Neural crest cell (in vitro differentiated cells): ENCODE measurements at regions not wholly inside any gene's neighbourhood (a gene's known extent, or its start where the extent isn't known, plus 50 kb on each side); places are given as distances from the start of the nearest gene placed in this dataset.

Source experiments
- DNase-seq: peaks from one replicate; pipeline ENCODE4 v3.0.0; 2021; ENCODE audit warnings: low read depth, mixed read lengths, low spot score
- H3K27ac Mint-ChIP-seq: one replicate; pipeline ENCODE4 v1.8.0; 2021; ENCODE audit warnings: mild to moderate bottlenecking, mixed read lengths; ENCODE audit not compliant: unreplicated experiment
- H3K27me3 Mint-ChIP-seq: 2 replicates; pipeline ENCODE4 v1.8.0; 2021; ENCODE audit warnings: low read depth, mild to moderate bottlenecking, mixed read lengths
- H3K36me3 Mint-ChIP-seq: 2 replicates; pipeline ENCODE4 v1.8.0; 2021; ENCODE audit warnings: low read depth, mild to moderate bottlenecking, mixed read lengths
- H3K4me1 Mint-ChIP-seq: 2 replicates; pipeline ENCODE4 v1.8.0; 2021; ENCODE audit warnings: mixed read lengths
- H3K4me3 Mint-ChIP-seq: one replicate; pipeline ENCODE4 v1.8.0; 2021; ENCODE audit warnings: mild to moderate bottlenecking, mixed read lengths
- H3K9me3 Mint-ChIP-seq: 2 replicates; pipeline ENCODE4 v1.8.0; 2021; ENCODE audit warnings: mixed read lengths
- TF ChIP-seq, protein P1 (sequence below): fragments of 200-600 bp; sonication (generic); conservative IDR thresholded peaks from 2 replicates; pipeline ENCODE4 v1.5.0; 2021; ENCODE audit warnings: antibody characterized with exemption, mild to moderate bottlenecking

DNA sequence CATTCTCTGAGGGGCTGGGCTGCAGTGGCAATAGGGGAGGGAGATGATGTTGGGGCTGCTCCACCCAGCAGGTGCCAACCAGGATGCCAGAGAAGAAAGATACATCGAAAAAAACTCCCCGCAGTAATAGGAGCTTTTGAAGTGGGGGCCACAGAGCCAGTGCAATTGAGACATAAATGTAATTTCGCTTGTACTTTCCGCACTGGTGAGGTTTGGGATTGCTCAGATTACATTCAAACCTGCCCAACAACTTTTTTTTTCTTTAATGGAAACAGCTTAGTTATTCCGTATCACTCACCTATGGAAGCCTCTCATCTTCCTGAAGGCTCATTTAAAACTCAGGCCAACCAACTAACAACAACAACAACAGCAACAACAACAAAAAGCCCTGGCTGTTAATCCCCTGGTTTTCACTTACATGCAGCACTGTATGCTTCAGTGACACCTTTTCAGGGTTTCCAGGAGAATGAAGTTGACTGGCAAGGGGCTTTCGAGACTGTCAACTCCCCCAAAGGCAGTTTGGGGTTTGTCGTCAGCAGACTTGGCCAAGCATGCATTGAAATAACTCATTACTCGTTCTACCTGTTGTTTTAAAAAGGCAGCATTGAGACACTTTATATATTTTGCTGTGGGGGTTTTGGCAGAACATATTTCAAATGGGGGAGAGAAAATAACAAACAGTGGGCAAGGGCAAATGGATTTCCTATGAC lies 163.8 kb downstream of the EBLN2 start:
- Mint-ChIP-seq H3K4me3 (no peak overlapping the region), H3K9me3 (no peaks in the 10 kb centered on the region), H3K27ac (peak overlapping the region; percentile 45), H3K4me1 (peaks cover 35% of the 10 kb centered on the region), H3K27me3 (peaks cover 2% of the 10 kb centered on the region), H3K36me3 (no peaks in the 10 kb centered on the region)
- no peak for DNase-seq
- TF ChIP-seq, protein P1, sequence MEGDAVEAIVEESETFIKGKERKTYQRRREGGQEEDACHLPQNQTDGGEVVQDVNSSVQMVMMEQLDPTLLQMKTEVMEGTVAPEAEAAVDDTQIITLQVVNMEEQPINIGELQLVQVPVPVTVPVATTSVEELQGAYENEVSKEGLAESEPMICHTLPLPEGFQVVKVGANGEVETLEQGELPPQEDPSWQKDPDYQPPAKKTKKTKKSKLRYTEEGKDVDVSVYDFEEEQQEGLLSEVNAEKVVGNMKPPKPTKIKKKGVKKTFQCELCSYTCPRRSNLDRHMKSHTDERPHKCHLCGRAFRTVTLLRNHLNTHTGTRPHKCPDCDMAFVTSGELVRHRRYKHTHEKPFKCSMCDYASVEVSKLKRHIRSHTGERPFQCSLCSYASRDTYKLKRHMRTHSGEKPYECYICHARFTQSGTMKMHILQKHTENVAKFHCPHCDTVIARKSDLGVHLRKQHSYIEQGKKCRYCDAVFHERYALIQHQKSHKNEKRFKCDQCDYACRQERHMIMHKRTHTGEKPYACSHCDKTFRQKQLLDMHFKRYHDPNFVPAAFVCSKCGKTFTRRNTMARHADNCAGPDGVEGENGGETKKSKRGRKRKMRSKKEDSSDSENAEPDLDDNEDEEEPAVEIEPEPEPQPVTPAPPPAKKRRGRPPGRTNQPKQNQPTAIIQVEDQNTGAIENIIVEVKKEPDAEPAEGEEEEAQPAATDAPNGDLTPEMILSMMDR: no peak

DNA sequence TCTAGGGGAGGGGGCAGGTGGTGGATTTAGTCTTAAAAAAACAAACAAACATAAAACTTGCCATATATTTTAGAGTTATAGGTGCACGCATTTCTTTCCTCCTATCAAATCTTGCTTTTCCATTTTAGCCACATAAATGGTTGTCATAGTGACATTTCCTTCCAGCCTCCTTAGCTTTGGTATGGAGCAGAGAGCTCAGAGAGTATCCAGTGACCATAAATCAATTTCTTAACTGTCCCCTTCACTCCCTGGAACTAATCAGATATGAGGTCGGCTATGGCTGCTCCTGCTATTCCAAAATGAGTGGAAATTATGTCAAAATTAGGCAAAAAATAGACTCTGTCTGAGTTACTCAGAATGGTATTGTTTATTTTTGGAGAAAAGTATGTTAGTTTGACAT lies 164.5 kb downstream of the EBLN2 start:
- H3K27ac Mint-ChIP-seq: no peak overlapping the region

DNA sequence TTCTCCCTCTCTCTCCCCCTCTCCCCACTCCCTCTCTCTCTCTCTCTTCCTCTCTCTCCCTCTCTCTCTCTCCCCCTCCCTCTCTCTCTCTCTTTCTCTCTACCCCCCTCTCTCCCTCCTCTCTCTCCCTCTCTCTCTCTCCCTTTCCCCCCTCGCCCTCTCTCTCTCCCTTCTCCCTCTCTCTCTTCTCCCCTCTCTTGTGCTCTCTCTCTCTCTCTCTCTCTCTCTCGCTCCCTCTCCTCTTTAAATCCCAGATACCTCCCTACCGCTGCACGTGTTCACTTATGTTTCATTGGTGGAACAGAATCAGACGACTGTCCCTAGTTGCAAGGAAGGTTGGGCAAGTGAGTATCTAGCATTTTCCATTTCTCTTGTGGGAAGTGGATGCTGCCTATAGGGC lies 166.5 kb downstream of the EBLN2 start:
- Mint-ChIP-seq H3K4me3 (no peak overlapping the region), H3K9me3 (no peaks in the 10 kb centered on the region), H3K36me3 (no peaks in the 10 kb centered on the region), H3K27me3 (no peaks in the 10 kb centered on the region), H3K27ac (no peak overlapping the region), H3K4me1 (peaks cover 43% of the 10 kb centered on the region)
- DNase-seq: no peak
- TF ChIP-seq, protein P1: no peak

More for the DNA sequence above, 164.5 kb downstream of the EBLN2 start:
- peaks cover 35% of the 10 kb centered on the region for H3K4me1 Mint-ChIP-seq
- no peaks in the 10 kb centered on the region for H3K9me3 Mint-ChIP-seq
- H3K4me3 Mint-ChIP-seq: no peak overlapping the region
- TF ChIP-seq, protein P1: no peak
- H3K36me3 Mint-ChIP-seq: no peaks in the 10 kb centered on the region
- no peak for DNase-seq
- H3K27me3 Mint-ChIP-seq: peaks cover 2% of the 10 kb centered on the region

DNA sequence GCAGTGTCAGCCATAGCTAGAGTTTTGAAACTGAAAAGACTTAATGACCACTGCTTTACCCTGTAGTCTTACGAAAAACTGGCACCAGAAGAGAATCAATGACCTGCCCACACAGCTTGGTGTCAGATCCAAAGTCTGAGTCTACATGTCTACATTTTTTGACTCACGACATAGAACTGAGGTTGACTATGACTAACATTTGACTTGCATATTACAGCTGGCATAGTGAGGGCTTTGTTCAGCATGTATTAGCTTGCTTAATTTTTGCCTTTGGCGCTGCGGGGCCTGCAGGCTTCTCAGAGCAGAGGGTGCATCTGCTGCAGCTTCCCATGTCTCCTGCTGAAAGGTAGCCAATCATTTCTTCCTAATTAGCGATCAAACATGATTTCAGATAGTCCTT lies 167.0 kb downstream of the EBLN2 start:
- TF ChIP-seq, protein P1: no peak
- no peak overlapping the region for H3K27ac Mint-ChIP-seq
- no peak for DNase-seq
- H3K9me3 Mint-ChIP-seq: no peaks in the 10 kb centered on the region
- H3K4me3 Mint-ChIP-seq: no peak overlapping the region
- peaks cover 43% of the 10 kb centered on the region for H3K4me1 Mint-ChIP-seq
- H3K36me3 Mint-ChIP-seq: no peaks in the 10 kb centered on the region
- no peaks in the 10 kb centered on the region for H3K27me3 Mint-ChIP-seq

DNA sequence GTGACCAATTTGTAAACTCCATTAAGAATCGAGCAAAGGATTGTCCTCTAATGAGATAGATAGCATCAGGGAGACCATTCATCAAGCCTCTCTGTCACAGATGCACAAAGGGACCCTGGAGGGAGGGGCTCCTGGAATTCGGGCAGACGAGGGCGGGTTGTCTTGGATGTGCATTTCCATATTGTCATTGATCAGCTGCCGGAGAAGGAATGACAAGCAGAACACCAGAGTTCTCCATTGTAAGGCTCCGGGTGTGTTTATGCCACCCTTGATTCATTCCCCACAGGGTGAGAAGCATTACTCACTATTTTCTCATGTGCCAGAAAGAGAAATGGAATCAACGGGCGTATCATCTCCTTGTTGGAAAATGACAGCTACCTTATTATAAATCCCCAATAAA lies 167.5 kb downstream of the EBLN2 start:
- H3K27ac Mint-ChIP-seq: no peak overlapping the region
- H3K9me3 Mint-ChIP-seq: no peaks in the 10 kb centered on the region
- no peaks in the 10 kb centered on the region for H3K27me3 Mint-ChIP-seq
- no peak for DNase-seq
- H3K36me3 Mint-ChIP-seq: no peaks in the 10 kb centered on the region
- TF ChIP-seq, protein P1: no peak
- peaks cover 43% of the 10 kb centered on the region for H3K4me1 Mint-ChIP-seq
- H3K4me3 Mint-ChIP-seq: no peak overlapping the region
